Lower leg skin (tissue), 3 donors: ENCODE measurements at regions not wholly inside any gene's neighbourhood (a gene's known extent, or its start where the extent isn't known, plus 50 kb on each side); places are given as distances from the start of the nearest gene placed in this dataset.

ENCODE experiments used
- CTCF ChIP-seq, 3 donors: fragments of 450-650 bp; IDR thresholded peaks; one replicate each; pipeline ENCODE4 v1.5.1; 2016; ENCODE audit warnings: antibody characterized with exemption in 3 of 3, mild to moderate bottlenecking in 3 of 3, moderate library complexity in 2 of 3
- POLR2A ChIP-seq, 2 donors: fragments of 450-650 bp; IDR thresholded peaks; one replicate each; pipeline ENCODE4 v1.6.1; 2016 to 2017; ENCODE audit warnings: antibody characterized with exemption in 2 of 2, mild to moderate bottlenecking in 1 of 2, moderate library complexity in 1 of 2

DNA sequence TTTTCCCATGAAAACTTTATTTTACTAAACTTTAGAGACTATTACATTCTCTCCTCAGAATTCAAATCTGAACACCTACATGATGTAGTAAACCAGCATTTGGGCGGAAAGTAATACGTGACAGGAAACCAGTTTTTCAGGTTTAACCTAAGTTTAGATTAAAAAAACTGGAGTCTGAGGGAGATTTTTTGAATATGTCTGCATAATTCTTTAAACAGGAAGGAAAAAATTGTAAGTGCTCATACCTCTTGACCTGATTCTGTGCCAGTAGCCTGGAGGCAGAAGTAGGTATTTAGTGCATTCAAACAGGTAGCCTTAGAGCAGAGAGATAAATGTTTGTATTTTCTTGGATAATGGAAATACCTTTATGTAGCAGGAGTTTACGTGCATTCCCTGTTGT lies 224.3 kb downstream of the MDFIC start:
- TF ChIP-seq CTCF (IDR thresholded peaks at IDR 0.05) (no peak), POLR2A (IDR thresholded peaks at IDR 0.05) (no peak)
